HG03097 (cell line): ENCODE measurements at regions not wholly inside any gene's neighbourhood (a gene's known extent, or its start where the extent isn't known, plus 50 kb on each side); places are given as distances from the start of the nearest gene placed in this dataset.
"Not testable (repeated sequence)": the region's sequence is repeated elsewhere in the genome, so short reads cannot be mapped to it uniquely, and the experiment has no call there.

Experiments used
- ATAC-seq: cut with Tn5 transposase; IDR thresholded peaks from one replicate; pipeline ENCODE4 v1.9.1; 2021; ENCODE audit not compliant: unreplicated experiment, low FRiP score

GRCh38 chrX:115702982-115703381 is 142.0 kb downstream of the PLS3 start:
- no peak for ATAC-seq

GRCh38 chrX:115709039-115709438 is 148.1 kb downstream of the PLS3 start:
- no peak for ATAC-seq

- no peak for ATAC-seq
Measured at GRCh38 chrX:115712484-115712883, 151.5 kb downstream of the PLS3 start.

- ATAC-seq: no peak
Measured at GRCh38 chrX:115713460-115713859, 152.5 kb downstream of the PLS3 start.

GRCh38 chrX:115719171-115719570 is 158.2 kb downstream of the PLS3 start:
- ATAC-seq: no peak

GRCh38 chrX:115722724-115723433 is 161.9 kb downstream of the PLS3 start:
- not testable (repeated sequence) for ATAC-seq

GRCh38 chrX:115725370-115725769 is 164.4 kb downstream of the PLS3 start:
- not testable (repeated sequence) for ATAC-seq

GRCh38 chrX:115727792-115728732 is 167.1 kb downstream of the PLS3 start:
- ATAC-seq: peak; percentile 96

- not testable (repeated sequence) for ATAC-seq
Measured at GRCh38 chrX:115732530-115732929, 171.6 kb downstream of the PLS3 start.

- not testable (repeated sequence) for ATAC-seq
Measured at GRCh38 chrX:115735269-115735668, 174.3 kb downstream of the PLS3 start.
